Heart right ventricle (tissue), 16 donors: ENCODE measurements at regions not wholly inside any gene's neighbourhood (a gene's known extent, or its start where the extent isn't known, plus 50 kb on each side); places are given as distances from the start of the nearest gene placed in this dataset.

Experiments used
- ATAC-seq, 8 donors: fragments of 200-7000 bp; cut with Tn5 transposase; one replicate each; pipeline ENCODE4 v1.9.1; 2020; ENCODE audit warnings: mild to moderate bottlenecking in 8 of 8, moderate library complexity in 8 of 8, moderate number of reproducible peaks in 1 of 8
- DNase-seq, 2 donors: peaks; one replicate each; pipeline ENCODE4 v3.0.0-alpha.2; 2020
- H3K27ac ChIP-seq, 10 donors: fragments of 200-600 bp; sonication (generic) in 2 of 10; one replicate each; pipeline versions ENCODE4 v1.5.0 to v1.8.0; 2020 to 2022; ENCODE audit warnings: mild to moderate bottlenecking in 3 of 10
- H3K27me3 ChIP-seq, 7 donors: fragments of 200-600 bp; one replicate each; pipeline ENCODE4 v1.8.0; 2021 to 2022; ENCODE audit warnings: mild to moderate bottlenecking in 2 of 7
- H3K36me3 ChIP-seq, 9 donors: fragments of 200-600 bp; sonication (generic) in 1 of 9; one replicate each; pipeline versions ENCODE4 v1.5.0 to v1.8.0; 2020 to 2022; ENCODE audit warnings: mild to moderate bottlenecking in 2 of 9
- H3K4me1 ChIP-seq, 9 donors: fragments of 200-600 bp; sonication (generic) in 1 of 9; one replicate each; pipeline versions ENCODE4 v1.5.0 to v1.8.0; 2020 to 2022; ENCODE audit warnings: mild to moderate bottlenecking in 4 of 9
- H3K4me3 ChIP-seq, 10 donors: fragments of 200-600 bp; sonication (generic) in 2 of 10; one replicate each; pipeline versions ENCODE4 v1.5.0 to v1.8.0; 2020 to 2022; ENCODE audit warnings: mild to moderate bottlenecking in 7 of 10, moderate library complexity in 2 of 10
- H3K9me3 ChIP-seq, 11 donors: fragments of 200-600 bp in 10 of 11; sonication (generic) in 2 of 11; one replicate each; pipeline versions ENCODE4 v1.5.0 to v1.8.0; 2013 to 2022; ENCODE audit warnings: mild to moderate bottlenecking in 2 of 11, control low read depth in 1 of 11, moderate library complexity in 1 of 11
- CTCF ChIP-seq, 9 donors: fragments of 200-600 bp; sonication (generic) in 2 of 9; IDR thresholded peaks; one replicate each; pipeline versions ENCODE4 v1.5.0 to v1.8.0; 2021 to 2022; ENCODE audit warnings: antibody characterized with exemption in 9 of 9, mild to moderate bottlenecking in 5 of 9, moderate library complexity in 1 of 9
- WGBS, 2 donors: extraction: QIAGEN DNeasy Blood & Tissue Kit; methylation state at CpG; one replicate each; pipeline ENCODE4 v1.1.7; 2013; ENCODE audit warnings: inconsistent platforms in 1 of 2; 5-methylcytosine and 5-hydroxymethylcytosine counted together
- intact Hi-C, 10 donors: fragments of 100-400 bp; cut with DNase I; formaldehyde crosslinking; loops; one replicate each; pipeline versions ENCODE4 v1.11.1 to v1.14.2; 2022
- donor health status: Arrhythmogenic right ventricular cardiomyopathy.
- donor health status: ischemic (EF 13 %, LVEDD 7.1; RV severe dilation, severe dysfunction).
- donor health status: healthy with polysubstance abuse.
- donor health status: DM: no; HTN: yes; CAD: no.
- donor health status: DM: no; HTN: no; CAD: no.
- donor health status: ischemic (EF 25% LVEDD 6.9; RV normal size, moderate dysfunction).
- donor health status: ischemic (EF 25% LVEDD 5.7; RV mildly dilated, moderate dysfunction).
- donor health status: healthy.
- donor health status: DM: yes; HTN: yes; CAD: no.
- donor health status: Ischemic cardiomyopathy.
- donor health status: ischemic (EF 35%, LVEDD 5.7; RV mildly dilated, moderate dysfunction).
- donor health status: nonischemic (EF 11% LVEDD 7.7; RV severe dilation, severe dysfunction).
- donor health status: DM: yes; HTN: yes; CAD: no.
- donor health status: PGD.
- donor health status: ischemic (EF 29% LVEDD 5.4; RV normal size, mild dysfunction).
- donor health status: nonischemic (EF 23%, LVEDD 6.1; RV moderate dilation, normal function).

- intact Hi-C loops, result no loop called here
- ATAC-seq (no peak), DNase-seq (no peak)
- H3K36me3 ChIP-seq, result no peaks in the 10 kb centered on the region
- no peak overlapping the region for H3K27ac ChIP-seq
- no peaks in the 10 kb centered on the region for H3K4me1 ChIP-seq
- no peak overlapping the region for H3K4me3 ChIP-seq
- 93 to 96% methylated on average over 3 of the region's 3 CpGs for WGBS, 2 donors
- no peaks in the 10 kb centered on the region for H3K9me3 ChIP-seq
- TF ChIP-seq CTCF (IDR thresholded peaks at IDR 0.05), result no peak
- H3K27me3 ChIP-seq, result no peaks in the 10 kb centered on the region
Observed at GRCh38 chr3:17969244-17969643, 226.8 kb upstream of the TBC1D5 start.

GRCh38 chr3:17967953-17968607 is 225.6 kb upstream of the TBC1D5 start:
- no peak for TF ChIP-seq CTCF (IDR thresholded peaks at IDR 0.05)
- H3K4me1 ChIP-seq, result no peaks in the 10 kb centered on the region
- H3K4me3 ChIP-seq, result no peak overlapping the region
- no peaks in the 10 kb centered on the region for H3K36me3 ChIP-seq
- 70 to 75% methylated on average over 2 of the region's 2 CpGs for WGBS, 2 donors
- ATAC-seq (no peak), DNase-seq (no peak)
- H3K9me3 ChIP-seq, result no peaks in the 10 kb centered on the region
- H3K27me3 ChIP-seq, result no peaks in the 10 kb centered on the region
- intact Hi-C loops, result no loop called here
- H3K27ac ChIP-seq, result no peak overlapping the region

- Histone ChIP-seq H3K27ac (no peak overlapping the region), H3K9me3 (no peaks in the 10 kb centered on the region), H3K4me3 (no peak overlapping the region), H3K36me3 (no peaks in the 10 kb centered on the region), H3K4me1 (no peaks in the 10 kb centered on the region), H3K27me3 (no peaks in the 10 kb centered on the region)
- intact Hi-C loops, result no loop called here
- ATAC-seq (no peak), DNase-seq (no peak)
- TF ChIP-seq CTCF (IDR thresholded peaks at IDR 0.05), result no peak
- 60 to 74% methylated on average over 5 of the region's 5 CpGs for whole genome bisulfite sequencing, 2 donors
Observed at GRCh38 chr3:17967111-17967510, 224.7 kb upstream of the TBC1D5 start.

GRCh38 chr3:17965331-17965730 is 222.9 kb upstream of the TBC1D5 start:
- Histone ChIP-seq H3K27me3 (no peaks in the 10 kb centered on the region), H3K4me3 (no peak overlapping the region), H3K36me3 (no peaks in the 10 kb centered on the region), H3K4me1 (no peaks in the 10 kb centered on the region), H3K9me3 (no peaks in the 10 kb centered on the region), H3K27ac (no peak overlapping the region)
- no peak for TF ChIP-seq CTCF (IDR thresholded peaks at IDR 0.05)
- 54 to 94% methylated on average over 1 of the region's 1 CpG for WGBS, 2 donors
- intact Hi-C loops, result no loop called here
- no peak for DNase-seq
- no peak for ATAC-seq
